ENCODE measurements at regions not wholly inside any gene's neighbourhood (a gene's known extent, or its start where the extent isn't known, plus 50 kb on each side); places are given as distances from the start of the nearest gene placed in this dataset.

DNA sequence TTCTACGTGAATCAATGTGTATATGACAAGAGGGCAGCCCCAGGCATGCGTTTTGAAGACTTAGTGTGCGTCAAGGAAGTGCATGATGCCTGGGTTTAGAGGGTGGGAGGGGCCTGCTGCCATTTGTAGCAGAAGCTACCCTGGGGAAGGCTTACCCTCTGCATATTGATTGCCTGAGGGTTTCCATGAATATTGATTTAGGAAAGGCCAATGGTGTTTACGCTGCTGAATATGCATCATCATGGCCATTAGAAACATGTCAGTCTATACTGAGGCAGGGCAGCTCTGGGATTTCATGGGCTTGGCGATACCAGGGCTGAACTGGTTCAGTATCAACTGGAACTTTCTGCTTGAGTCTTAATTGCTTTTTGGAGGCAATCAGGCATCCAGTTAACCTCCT lies 259.3 kb downstream of the DCDC2C start:
- DNase-seq: no peak

DNA sequence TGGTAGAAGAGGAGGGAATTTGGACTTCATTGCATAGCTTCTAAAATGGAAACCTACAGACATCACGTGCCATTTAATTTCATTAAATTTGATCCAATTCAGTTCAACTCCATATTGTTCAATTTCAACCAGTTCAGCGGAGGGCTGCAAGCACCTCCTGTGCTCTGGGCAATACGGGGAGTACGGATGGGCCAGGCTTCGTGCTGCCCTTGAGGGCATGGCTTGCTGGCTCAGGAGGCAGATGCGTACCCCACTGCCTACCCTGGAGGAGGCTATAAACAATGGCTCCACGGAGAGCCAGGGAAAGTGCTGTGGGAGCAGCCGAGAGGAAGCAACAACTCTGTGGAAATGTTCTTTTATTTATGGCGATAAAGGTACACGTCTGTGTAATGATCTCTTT lies 261.8 kb downstream of the DCDC2C start:
- DNase-seq: no peak

GRCh38 chr2:3965953-3966352 lies 262.6 kb downstream of the DCDC2C start:
- no peak for DNase-seq

DNA sequence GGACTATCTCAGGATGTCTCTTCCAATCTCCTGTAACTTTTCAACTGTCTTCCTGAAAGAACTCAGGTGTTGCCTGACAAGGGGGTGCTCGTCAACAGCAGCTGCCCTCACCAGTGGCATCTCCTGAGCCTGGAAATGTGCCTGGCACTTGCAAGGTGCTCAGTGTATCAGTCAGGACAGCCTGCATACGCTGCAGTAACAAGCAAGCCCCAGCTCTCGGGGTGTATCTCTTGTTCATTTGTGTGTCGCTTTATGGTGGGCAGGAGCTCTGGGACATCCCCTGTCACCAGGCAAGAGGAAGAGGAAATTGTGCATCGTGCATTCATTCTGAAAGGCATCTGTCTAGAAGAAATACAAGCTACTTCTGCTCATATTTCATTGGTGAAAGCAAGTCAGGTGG lies 263.1 kb downstream of the DCDC2C start:
- no peak for DNase-seq

DNA sequence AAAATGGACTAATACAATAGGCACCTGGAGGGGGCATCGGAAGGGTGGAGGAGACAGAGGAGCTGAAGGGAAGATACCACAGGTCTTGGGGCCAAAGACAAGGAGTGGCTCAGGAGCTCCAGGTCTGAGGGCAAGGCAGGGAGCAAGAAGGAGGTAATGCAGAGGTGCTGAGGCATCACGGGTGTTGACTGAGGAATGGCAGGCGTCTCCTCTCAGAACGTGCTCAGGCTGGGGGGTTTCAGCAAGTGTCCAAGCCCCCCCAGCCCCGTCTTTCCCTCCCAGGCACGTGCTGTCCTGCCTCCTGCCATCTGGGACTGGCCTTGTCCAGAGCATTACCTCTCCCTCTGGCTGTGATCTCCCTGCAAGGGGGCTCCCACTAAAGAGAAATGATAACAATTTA lies 265.4 kb downstream of the DCDC2C start:
- no peak for DNase-seq

DNA sequence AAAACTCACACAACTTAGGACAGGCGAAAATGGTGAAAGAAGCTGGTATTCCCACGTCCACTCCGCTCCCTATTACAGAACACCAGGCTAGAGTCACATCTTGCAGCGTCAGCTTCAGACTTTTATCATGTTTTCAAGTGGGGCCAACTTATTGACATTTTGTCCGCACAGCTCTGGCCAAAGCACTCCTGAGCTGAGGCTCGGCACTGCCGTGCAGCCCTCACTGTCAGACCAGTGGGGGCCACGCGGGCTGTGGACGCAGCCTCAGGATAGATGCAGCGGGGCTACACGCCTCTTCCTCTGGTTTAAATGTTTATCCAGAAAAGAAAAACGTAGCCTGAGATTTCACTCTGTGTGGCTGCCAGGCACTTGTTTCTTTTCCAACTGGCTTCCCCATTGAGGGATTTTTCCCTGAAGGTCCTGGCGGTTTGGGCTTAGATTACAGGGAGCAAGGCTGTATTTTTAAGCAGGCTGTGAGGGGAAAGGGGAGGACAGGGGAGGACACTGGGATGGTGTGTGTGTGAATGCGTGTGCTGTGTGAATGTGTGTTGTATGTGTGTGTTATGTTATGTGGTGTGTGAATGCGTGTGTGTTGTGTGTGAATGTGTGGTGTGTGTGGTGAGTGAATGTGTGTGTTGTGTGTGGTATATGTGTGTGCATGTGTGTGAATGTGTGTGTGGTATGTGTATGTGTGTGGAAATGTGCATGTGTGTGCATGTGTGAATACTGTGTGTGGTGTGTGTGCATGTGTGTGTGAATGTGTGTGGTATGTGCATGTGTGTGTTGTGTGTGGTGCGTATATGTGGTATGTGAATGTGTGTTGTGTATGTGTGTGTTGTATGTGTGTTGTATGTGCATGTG lies 267.6 kb downstream of the DCDC2C start:
- DNase-seq: no peak

DNA sequence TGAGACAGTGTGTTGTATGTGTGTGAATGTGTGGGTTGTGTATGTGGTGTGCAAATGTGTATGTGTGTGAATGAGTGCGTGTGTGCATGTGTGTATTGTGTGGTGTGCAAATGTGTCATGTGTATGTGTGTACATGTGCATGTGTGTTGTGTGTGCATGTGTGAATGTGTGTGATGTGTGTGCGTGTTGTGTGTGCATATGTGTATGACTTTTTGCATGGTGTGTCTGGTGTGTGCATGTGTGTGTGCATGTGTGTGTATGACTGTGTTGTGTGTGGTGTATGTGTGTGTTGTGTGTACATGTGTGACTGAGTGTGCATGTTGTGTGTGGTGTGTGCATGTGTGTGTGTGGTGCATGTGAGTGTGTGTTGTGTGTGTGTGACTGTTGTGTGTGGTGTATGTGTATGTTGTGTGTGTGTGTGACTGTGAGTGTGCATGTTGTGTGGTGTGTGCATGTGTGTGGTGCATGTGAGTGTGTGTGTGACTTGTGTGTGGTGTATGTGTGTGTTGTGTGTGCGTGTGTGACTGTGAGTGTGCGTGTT lies 268.3 kb downstream of the DCDC2C start:
- DNase-seq: no peak

GRCh38 chr2:3972377-3972776 lies 269.0 kb downstream of the DCDC2C start:
- no peak for DNase-seq

GRCh38 chr2:3974765-3975164 lies 271.4 kb downstream of the DCDC2C start:
- DNase-seq: no peak

DNA sequence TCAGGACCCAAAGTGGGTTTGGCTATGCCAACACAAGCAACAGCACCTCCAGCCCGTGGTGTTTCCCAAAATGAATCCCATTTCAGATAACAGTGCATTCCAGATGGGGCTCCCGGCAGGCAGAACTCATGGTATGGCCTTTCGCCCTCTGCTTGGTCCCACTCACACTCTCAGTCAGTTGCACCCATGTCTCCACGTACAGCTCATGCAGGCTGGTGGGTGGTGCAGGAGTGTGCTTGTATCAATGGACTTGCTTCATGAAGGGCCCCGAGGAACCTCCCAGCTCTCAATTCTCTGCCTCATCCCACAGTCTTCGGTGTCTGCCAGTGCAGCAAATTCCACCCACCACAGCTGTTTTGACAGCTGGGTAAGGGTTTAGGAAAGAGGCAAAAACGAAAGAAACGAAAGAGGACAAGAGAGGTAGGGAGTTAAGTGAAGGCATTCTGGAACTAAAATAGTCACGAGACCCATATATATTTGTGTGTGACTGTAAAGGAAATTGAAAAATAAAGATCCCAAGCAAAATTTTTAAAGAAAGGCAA lies 278.1 kb downstream of the DCDC2C start:
- DNase-seq: no peak

DNA sequence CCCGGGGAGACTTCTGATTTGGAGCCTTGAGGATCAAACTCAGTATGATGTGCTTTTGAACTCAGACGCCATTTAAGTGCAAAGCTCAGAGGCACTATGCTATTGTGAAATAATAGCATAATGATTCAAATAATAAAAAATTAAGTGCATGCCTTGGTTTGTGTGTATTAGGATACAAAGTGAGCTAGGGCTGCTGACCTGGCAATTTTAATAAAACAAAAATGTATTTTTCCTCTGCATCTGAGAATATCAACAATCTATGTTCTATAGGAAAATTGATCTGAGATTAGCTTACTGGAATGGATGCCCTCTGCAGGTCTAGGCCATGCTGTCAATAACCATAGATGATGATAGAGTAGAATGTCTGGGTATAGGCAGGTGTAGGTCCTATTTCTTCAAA lies 278.8 kb downstream of the DCDC2C start:
- no peak for DNase-seq

GRCh38 chr2:3986063-3986462 lies 282.7 kb downstream of the DCDC2C start:
- no peak for DNase-seq

- DNase-seq: no peak
These were observed 283.3 kb downstream of the DCDC2C start for GRCh38 chr2:3986530-3987258.

DNA sequence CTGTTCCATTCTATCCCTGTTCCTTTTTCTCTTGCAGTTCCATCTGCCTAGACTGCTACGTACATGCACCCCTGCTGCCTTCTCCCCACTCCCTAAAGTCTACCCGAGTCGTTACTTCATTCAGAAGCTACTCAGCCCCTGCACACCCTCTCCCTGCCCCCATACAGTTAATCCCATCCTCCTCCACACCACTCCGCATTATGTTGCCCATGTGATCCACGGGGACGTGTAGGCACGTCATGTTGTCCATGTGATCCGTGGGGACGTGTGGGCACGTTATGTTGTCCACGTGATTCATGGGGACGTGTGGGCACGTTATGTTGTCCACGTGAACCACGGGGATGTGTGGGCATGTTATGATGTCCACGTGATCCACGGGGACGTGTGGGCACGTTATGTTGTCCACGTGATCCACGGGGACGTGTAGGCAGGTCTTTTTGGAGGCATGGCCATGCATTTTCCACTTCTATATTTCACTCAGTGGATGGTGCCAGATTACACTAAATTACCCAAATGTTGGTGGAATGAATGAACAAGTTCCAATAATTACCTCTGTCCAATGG lies 299.5 kb downstream of the DCDC2C start:
- no peak for DNase-seq

DNA sequence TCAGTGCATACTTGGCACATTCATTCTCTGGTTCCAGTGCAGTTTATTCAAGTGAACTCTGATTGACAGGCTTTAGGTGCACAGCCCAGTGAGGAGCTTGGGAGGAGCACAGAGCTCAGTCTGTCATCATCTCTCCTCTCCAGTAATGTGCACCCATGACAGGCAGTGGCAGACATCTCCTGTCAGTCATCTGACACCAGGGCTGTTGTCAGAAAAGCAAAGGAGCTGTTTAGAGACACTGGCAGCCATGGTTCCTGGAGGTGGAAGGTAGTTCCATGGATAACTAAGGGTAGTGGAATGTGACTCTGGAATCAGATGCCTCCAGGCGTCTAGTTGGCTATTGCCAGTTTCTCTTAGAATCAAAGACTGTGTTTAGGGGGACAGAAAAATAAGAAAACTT lies 308.8 kb downstream of the DCDC2C start:
- DNase-seq: no peak

- no peak for DNase-seq
These were observed 315.2 kb downstream of the DCDC2C start for GRCh38 chr2:4018535-4018934.

DNA sequence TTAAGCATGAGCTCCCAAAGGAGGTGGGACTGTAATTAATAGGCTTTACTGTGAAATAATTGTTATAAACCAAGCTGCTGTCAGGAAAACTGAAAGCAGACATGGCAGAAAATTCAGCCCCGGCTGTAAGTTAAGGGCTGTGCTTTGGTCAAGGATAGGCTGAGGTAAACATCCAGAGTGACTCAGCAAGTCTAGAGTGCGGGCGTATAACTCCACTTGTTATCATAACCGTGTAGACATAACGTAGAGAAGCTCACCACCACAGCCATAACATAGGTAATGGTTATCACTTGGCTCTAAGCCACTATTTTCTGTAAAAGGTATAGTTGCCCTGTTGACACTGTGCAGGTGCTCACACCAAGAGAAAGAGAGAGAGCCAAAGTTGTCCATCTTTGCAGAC lies 316.8 kb downstream of the DCDC2C start:
- no peak for DNase-seq

DNA sequence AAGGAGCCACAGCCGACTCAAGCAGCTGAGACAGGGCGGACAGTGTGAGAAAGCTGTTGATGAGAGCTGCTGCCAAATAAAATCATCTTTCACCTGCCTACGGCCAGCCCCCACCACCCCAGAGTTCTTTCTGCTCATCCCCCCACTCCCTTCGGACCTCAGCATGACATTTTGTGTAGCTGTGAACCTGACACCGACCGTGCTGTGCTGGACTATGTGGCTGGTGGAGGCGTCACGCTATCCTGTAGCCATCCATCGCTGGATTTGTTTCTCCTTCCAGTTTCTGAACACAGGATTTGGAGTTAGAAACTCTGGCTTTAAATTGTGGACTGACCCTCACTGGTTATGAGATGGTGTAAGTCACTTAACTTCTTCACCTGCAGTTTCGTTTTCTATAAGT lies 317.3 kb downstream of the DCDC2C start:
- DNase-seq: no peak

DNA sequence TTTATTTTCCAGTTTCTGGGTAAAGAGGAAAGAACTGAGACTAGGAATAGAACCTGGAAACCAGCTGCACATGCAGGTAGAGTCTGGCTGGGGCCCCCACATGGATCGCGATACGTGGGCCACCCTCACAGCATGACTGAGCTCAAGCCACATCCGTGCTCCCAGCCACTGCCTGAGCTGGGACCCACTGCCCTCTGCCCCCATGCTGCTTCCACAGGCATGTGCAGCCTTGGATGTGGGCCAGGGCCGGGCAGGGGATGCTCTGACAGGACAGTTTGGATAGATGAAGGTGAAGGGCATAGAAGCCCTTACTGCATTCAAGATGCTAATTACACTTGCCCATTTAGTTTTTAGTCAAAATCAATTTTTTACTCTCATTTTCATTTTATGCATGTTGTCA lies 321.2 kb downstream of the DCDC2C start:
- no peak for DNase-seq

DNA sequence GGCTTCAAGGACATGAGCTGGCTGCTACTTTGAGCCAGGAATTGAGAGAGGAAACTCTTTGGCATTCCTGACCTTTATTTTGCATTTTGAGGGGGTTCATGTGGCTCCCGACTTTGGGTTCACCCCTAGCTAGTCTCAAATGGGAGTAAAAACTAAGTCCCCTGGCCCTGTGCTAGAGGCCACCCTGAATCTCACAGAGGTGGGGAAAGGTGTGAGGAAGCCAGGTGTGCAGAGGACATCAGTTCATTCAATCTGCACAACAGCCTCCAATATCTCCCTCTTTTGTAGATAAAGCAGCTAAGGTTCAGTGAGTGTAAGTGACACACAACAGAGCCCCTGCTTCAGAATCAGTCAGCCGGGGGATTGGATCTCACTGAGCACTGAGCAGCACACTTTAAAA lies 325.7 kb downstream of the DCDC2C start:
- DNase-seq: no peak

DNA sequence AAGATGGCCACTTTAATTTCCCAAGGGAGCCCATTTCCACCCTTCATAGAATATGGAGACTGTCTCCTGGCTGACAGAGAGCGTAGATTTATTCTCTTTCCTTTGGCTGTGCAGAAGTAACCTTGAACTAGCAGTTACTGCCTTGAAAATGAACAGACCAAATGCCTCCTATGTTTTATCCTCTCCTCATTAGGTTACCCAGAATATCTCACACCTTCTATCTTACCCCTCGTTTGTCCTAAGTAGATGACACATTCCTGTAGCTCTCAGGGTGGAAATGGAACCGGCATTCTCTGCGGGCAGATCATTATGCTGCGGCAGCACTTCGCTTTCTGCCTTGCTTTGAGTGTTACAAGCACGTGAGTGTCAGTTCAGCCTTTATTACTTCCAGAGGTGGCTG lies 336.5 kb downstream of the DCDC2C start:
- DNase-seq: no peak

DNA sequence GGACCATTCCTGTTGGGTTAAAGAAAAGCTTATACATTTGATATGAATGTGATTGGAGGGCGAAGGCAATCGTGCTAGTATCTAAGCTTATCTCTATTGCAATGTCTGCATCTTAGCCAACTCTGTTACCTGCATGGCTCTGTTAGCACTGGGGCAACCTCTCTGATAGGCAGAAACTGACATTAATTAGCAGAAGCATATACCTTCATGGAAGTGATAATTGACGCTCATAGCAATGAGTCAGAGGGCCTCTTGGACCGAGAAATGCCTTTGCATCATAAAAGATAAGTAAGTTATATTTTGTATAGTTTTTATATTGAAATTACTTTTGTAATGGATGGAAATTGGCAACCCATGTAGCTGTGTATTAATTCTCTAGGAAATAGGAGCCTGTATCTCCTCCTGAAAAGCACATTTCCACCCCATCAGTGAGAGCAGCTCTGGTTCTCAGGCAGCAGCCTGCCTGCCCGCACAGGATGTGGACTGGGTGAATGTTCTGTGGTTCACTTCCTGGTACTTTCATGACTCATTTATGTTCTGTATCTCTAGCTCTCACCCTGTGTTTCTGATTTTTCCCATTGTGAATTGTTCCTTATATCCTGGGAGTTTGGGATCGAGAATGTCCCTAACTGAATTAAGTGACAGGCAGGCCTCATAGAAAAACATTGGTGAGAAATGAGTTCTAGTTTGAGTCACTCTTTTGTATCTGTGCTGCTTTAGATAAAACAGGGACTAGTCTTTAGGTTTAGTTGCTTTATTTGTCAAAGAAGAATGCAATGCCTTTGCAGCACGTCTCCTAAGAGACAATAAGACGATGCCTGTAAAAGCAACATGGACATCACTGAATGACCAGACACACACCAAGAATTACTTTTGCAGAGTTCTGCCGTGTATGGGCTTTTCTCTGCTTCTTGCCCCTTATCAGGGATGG lies 344.9 kb downstream of the DCDC2C start:
- DNase-seq: no peak
